Chondrocyte (in vitro differentiated cells): ENCODE measurements at regions not wholly inside any gene's neighbourhood (a gene's known extent, or its start where the extent isn't known, plus 50 kb on each side); places are given as distances from the start of the nearest gene placed in this dataset.

Experiments used
- DNase-seq: peaks from one replicate; pipeline ENCODE4 v3.0.0; 2021; ENCODE audit warnings: mixed read lengths, low spot score
- H3K27ac Mint-ChIP-seq: one replicate; pipeline ENCODE4 v1.8.0; 2021; ENCODE audit warnings: mild to moderate bottlenecking, moderate library complexity, mixed read lengths; ENCODE audit not compliant: unreplicated experiment
- H3K27me3 Mint-ChIP-seq: 2 replicates; pipeline ENCODE4 v1.8.0; 2021; ENCODE audit warnings: low read depth, mixed read lengths
- H3K36me3 Mint-ChIP-seq: 2 replicates; pipeline ENCODE4 v1.8.0; 2021; ENCODE audit warnings: low read depth, mixed read lengths
- H3K4me1 Mint-ChIP-seq: 2 replicates; pipeline ENCODE4 v1.8.0; 2021; ENCODE audit warnings: low read depth, mild to moderate bottlenecking, mixed read lengths
- H3K4me3 Mint-ChIP-seq: one replicate; pipeline ENCODE4 v1.8.0; 2021; ENCODE audit warnings: mild to moderate bottlenecking, moderate library complexity, mixed read lengths; ENCODE audit not compliant: unreplicated experiment
- H3K9me3 Mint-ChIP-seq: 2 replicates; pipeline ENCODE4 v1.8.0; 2021; ENCODE audit warnings: low read depth, mixed read lengths
- CTCF ChIP-seq: fragments of 200-600 bp; sonication (generic); IDR thresholded peaks from 2 replicates; pipeline ENCODE4 v1.5.0; 2021; ENCODE audit warnings: antibody characterized with exemption, mild to moderate bottlenecking, moderate library complexity

- Mint-ChIP-seq H3K27me3 (peaks cover 1% of the 10 kb centered on the region), H3K36me3 (no peaks in the 10 kb centered on the region), H3K9me3 (peaks cover 3% of the 10 kb centered on the region), H3K27ac (no peak overlapping the region), H3K4me3 (no peak overlapping the region), H3K4me1 (no peaks in the 10 kb centered on the region)
- no peak for TF ChIP-seq CTCF
- DNase-seq: no peak
Observed at GRCh38 chr7:89661876-89662275, 492.4 kb upstream of the STEAP1 start.

- DNase-seq: no peak
- Mint-ChIP-seq H3K4me3 (no peak overlapping the region), H3K27ac (no peak overlapping the region), H3K27me3 (no peaks in the 10 kb centered on the region), H3K9me3 (peaks cover 7% of the 10 kb centered on the region), H3K4me1 (no peaks in the 10 kb centered on the region), H3K36me3 (no peaks in the 10 kb centered on the region)
- no peak for TF ChIP-seq CTCF
Observed at GRCh38 chr7:89666136-89666835, 488.0 kb upstream of the STEAP1 start.

DNA sequence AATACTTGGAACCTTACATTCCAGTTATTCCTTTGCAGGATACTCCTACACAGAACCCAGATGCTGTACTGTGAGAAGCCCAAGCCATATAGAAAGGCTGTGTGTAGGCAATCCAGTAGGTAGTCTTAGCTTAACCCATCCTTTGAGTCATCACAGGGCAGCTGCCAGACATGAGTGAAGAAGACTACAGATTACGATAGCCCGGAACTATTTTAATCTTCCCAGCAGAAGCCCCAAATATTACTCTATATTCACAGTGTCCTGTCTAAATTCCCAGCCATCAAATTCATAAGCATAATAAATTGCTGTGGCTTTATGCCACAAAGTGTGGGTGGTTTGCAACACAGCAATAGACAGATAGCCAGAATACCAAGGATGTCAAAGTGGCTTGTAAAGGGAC is 474.1 kb upstream of the STEAP1 start:
- no peak overlapping the region for H3K27ac Mint-ChIP-seq
- no peak for DNase-seq
- no peaks in the 10 kb centered on the region for H3K36me3 Mint-ChIP-seq
- peaks cover 2% of the 10 kb centered on the region for H3K27me3 Mint-ChIP-seq
- H3K4me1 Mint-ChIP-seq: no peaks in the 10 kb centered on the region
- peaks cover 8% of the 10 kb centered on the region for H3K9me3 Mint-ChIP-seq
- no peak overlapping the region for H3K4me3 Mint-ChIP-seq
- no peak for TF ChIP-seq CTCF

DNA sequence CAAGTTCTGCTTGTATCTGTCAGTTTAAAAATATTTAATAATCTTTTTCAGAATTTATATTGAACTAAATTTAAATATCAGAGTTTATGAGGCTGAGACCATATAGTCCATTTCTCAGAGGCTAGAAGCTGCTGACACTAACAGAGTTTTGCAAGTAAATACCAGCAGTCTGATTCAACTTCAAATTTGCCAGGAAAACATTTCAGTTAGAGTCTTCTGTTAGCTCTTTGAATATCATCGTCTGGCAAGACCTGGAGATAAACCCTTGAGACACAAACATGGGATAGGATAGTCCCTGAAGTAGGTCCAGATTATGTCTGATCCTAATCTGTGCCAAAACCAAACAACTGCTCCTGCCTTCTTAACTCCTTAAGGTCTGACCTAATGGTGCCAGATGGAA is 472.8 kb upstream of the STEAP1 start:
- Mint-ChIP-seq H3K27ac (no peak overlapping the region), H3K36me3 (no peaks in the 10 kb centered on the region), H3K9me3 (peaks cover 3% of the 10 kb centered on the region), H3K27me3 (peaks cover 2% of the 10 kb centered on the region), H3K4me3 (no peak overlapping the region), H3K4me1 (no peaks in the 10 kb centered on the region)
- DNase-seq: no peak
- TF ChIP-seq CTCF: no peak

GRCh38 chr7:89685287-89685686 is 469.0 kb upstream of the STEAP1 start:
- no peaks in the 10 kb centered on the region for H3K9me3 Mint-ChIP-seq

More at GRCh38 chr7:89685287-89685686, 469.0 kb upstream of the STEAP1 start:
- no peak for TF ChIP-seq CTCF
- no peak for DNase-seq
- H3K27ac Mint-ChIP-seq: no peak overlapping the region
- H3K4me3 Mint-ChIP-seq: no peak overlapping the region
- H3K36me3 Mint-ChIP-seq: no peaks in the 10 kb centered on the region
- H3K27me3 Mint-ChIP-seq: no peaks in the 10 kb centered on the region
- H3K4me1 Mint-ChIP-seq: no peaks in the 10 kb centered on the region
